K562 (cell line): ENCODE measurements at regions not wholly inside any gene's neighbourhood (a gene's known extent, or its start where the extent isn't known, plus 50 kb on each side); places are given as distances from the start of the nearest gene placed in this dataset.

Experiments
- ATAC-seq: fragments of 200-7000 bp; cut with Tn5 transposase; 3 replicates; pipeline ENCODE4 v1.9.1; 2020; ENCODE audit warnings: moderate library complexity
- BruUV-seq: library from RNA; stranded (reverse); fragments of 400-500 nt; replicated peaks from 2 replicates; lab custom pipeline; 2021; lab: Mats Ljungman, UMichigan
- CTCF ChIA-PET: fragments of 300-600 bp; formaldehyde crosslinking; extraction: SDS; loops from one replicate; lab custom pipeline; 2021; ENCODE audit warnings: low intra/inter-chr PET ratio; lab: Yijun Ruan, JAX
- POLR2A ChIA-PET: fragments of 300-600, 350-650 bp; sonication (Branson Sonifier 250); formaldehyde crosslinking; extraction: SDS; loops from one replicate; lab custom pipeline; 2021; ENCODE audit warnings: antibody characterized with exemption, inconsistent platforms; lab: Yijun Ruan, JAX
- DNase-seq, 4 experiments: peaks; one replicate each; pipeline versions ENCODE4 v3.0.0 to v3.0.0-alpha.2; 2011 to 2018; ENCODE audit warnings: low spot score in 3 of 4, mixed read lengths in 3 of 4; ENCODE audit errors: extremely low read depth in 1 of 4
- FAIRE-seq: peaks from 2 replicates; lab custom pipeline; 2011; peaks lifted over from hg19 to GRCh38; lab: Jason Lieb, UNC
- H2AFZ ChIP-seq: 2 replicates; pipeline ENCODE4 v1.6.0; 2011; ENCODE audit warnings: low read depth, low read length, control low read depth, inconsistent platforms
- H3K27ac ChIP-seq: fragments of 200-600 bp; 3 replicates; pipeline ENCODE4 v1.8.0; 2011; ENCODE audit warnings: low read depth, mild to moderate bottlenecking, control low read depth, inconsistent platforms, low read length, moderate library complexity, mixed read lengths; ENCODE audit errors: extremely low read depth
- H3K27me3 ChIP-seq, 2 experiments: fragments of 300-600 bp in 1 of 2; 2 replicates in 1 of 2; 3 replicates in 1 of 2; pipeline versions ENCODE4 v1.6.0 to v1.8.0; 2011; ENCODE audit warnings: inconsistent platforms in 2 of 2, low read length in 2 of 2, mild to moderate bottlenecking in 1 of 2, mixed read lengths in 1 of 2, moderate library complexity in 1 of 2; ENCODE audit not compliant: control insufficient read depth in 2 of 2, insufficient read depth in 2 of 2
- H3K36me3 ChIP-seq: fragments of 300-600 bp; 3 replicates; pipeline ENCODE4 v1.8.0; 2011; ENCODE audit warnings: mild to moderate bottlenecking, low read length, inconsistent platforms; ENCODE audit not compliant: control insufficient read depth, insufficient read depth
- H3K4me1 ChIP-seq, 2 experiments: fragments of 200-600 bp in 1 of 2; replicated peaks in 1 of 2; 2 replicates in 1 of 2; 3 replicates in 1 of 2; pipeline versions ENCODE4 v1.5.1 to v1.8.0; 2011; ENCODE audit warnings: inconsistent platforms in 2 of 2, low read length in 2 of 2, mild to moderate bottlenecking in 1 of 2, mixed read lengths in 1 of 2, moderate library complexity in 1 of 2; ENCODE audit not compliant: control insufficient read depth in 2 of 2, insufficient read depth in 2 of 2
- H3K4me2 ChIP-seq: 2 replicates; pipeline ENCODE4 v1.6.1; 2011; ENCODE audit warnings: low read length, control low read depth, inconsistent platforms, mixed read lengths; ENCODE audit not compliant: insufficient read depth
- H3K4me3 ChIP-seq: fragments of 200-600 bp; sonication (generic), shearing (Covaris generic); 2 replicates; pipeline ENCODE4 v1.5.1; 2016; ENCODE audit warnings: control low read depth, inconsistent platforms
- H3K79me2 ChIP-seq: fragments of 200-600 bp; 3 replicates; pipeline ENCODE4 v1.8.0; 2011; ENCODE audit warnings: low read length, inconsistent platforms; ENCODE audit not compliant: control insufficient read depth, insufficient read depth
- H3K9ac ChIP-seq, 2 experiments: 2 replicates each; pipeline versions ENCODE4 v1.6.0 to v1.6.1; 2011; ENCODE audit warnings: low read depth in 2 of 2, low read length in 2 of 2, control low read depth in 1 of 2, inconsistent platforms in 1 of 2, mild to moderate bottlenecking in 1 of 2, mixed read lengths in 1 of 2; ENCODE audit not compliant: insufficient read depth in 1 of 2
- H3K9me1 ChIP-seq: one replicate; pipeline ENCODE4 v1.6.0; 2011; ENCODE audit warnings: inconsistent platforms, mild to moderate bottlenecking, low read length, moderate library complexity; ENCODE audit not compliant: control insufficient read depth, insufficient read depth
- H3K9me3 ChIP-seq: replicated peaks from 2 replicates; pipeline ENCODE4 v1.5.1; 2011; ENCODE audit warnings: low read depth, low read length, inconsistent platforms; ENCODE audit not compliant: control insufficient read depth, insufficient read depth
- H4K20me1 ChIP-seq: replicated peaks from 2 replicates; pipeline ENCODE4 v1.6.1; 2011; ENCODE audit warnings: low read length, inconsistent platforms, mixed read lengths; ENCODE audit not compliant: control insufficient read depth, insufficient read depth
- CHD2 ChIP-seq: IDR thresholded peaks from 2 replicates; pipeline ENCODE4 v1.6.1; 2011; ENCODE audit warnings: low read depth, low read length
- KAT8 ChIP-seq: fragments of 450-650 bp; IDR thresholded peaks from 2 replicates; pipeline ENCODE4 v1.6.1; 2016; ENCODE audit warnings: low read depth, mild to moderate bottlenecking
- RAD21 ChIP-seq, 2 experiments: fragments of 250-450 bp in 1 of 2; fragments of 450-650 bp in 1 of 2; sonication (Bioruptor Pico) in 1 of 2; formaldehyde crosslinking in 1 of 2; IDR thresholded peaks in 1 of 2; conservative IDR thresholded peaks in 1 of 2; 2 replicates each; pipeline versions ENCODE4 v1.4.0 to v1.8.0; 2020 to 2022; ENCODE audit warnings: mild to moderate bottlenecking in 2 of 2, moderate library complexity in 1 of 2
- WGBS: fragments of 100-300 bp; shearing (Covaris generic); methylation state at CpG from one replicate; pipeline ENCODE4 v1.1.6; 2016; ENCODE audit warnings: low coverage, mixed read lengths; ENCODE audit not compliant: insufficient coverage; ENCODE audit errors: missing lambda C conversion rate; 5-methylcytosine and 5-hydroxymethylcytosine counted together
- in situ Hi-C: fragments of 300-500 bp; cut with MboI; formaldehyde crosslinking; loops from 4 replicates; pipeline ENCODE4 v1.15.0; 2018; ENCODE audit warnings: inconsistent platforms, mixed read lengths
- intact Hi-C: fragments of 100-400 bp; cut with micrococcal nuclease; formaldehyde crosslinking; loops from 2 replicates; pipeline ENCODE4 v1.14.2; 2022
- TF ChIP-seq, protein P1 (sequence below), 3 experiments: IDR thresholded peaks in 2 of 3; conservative IDR thresholded peaks in 1 of 3; 2 replicates each; pipeline ENCODE4 v1.5.1; 2011 to 2012; ENCODE audit warnings: low read length in 3 of 3, mild to moderate bottlenecking in 3 of 3, control low read depth in 2 of 3, improper control_type of control experiment in 1 of 3, inconsistent platforms in 1 of 3, low read depth in 1 of 3, mixed read lengths in 1 of 3, moderate library complexity in 1 of 3; ENCODE audit not compliant: insufficient read depth in 2 of 3

DNA sequence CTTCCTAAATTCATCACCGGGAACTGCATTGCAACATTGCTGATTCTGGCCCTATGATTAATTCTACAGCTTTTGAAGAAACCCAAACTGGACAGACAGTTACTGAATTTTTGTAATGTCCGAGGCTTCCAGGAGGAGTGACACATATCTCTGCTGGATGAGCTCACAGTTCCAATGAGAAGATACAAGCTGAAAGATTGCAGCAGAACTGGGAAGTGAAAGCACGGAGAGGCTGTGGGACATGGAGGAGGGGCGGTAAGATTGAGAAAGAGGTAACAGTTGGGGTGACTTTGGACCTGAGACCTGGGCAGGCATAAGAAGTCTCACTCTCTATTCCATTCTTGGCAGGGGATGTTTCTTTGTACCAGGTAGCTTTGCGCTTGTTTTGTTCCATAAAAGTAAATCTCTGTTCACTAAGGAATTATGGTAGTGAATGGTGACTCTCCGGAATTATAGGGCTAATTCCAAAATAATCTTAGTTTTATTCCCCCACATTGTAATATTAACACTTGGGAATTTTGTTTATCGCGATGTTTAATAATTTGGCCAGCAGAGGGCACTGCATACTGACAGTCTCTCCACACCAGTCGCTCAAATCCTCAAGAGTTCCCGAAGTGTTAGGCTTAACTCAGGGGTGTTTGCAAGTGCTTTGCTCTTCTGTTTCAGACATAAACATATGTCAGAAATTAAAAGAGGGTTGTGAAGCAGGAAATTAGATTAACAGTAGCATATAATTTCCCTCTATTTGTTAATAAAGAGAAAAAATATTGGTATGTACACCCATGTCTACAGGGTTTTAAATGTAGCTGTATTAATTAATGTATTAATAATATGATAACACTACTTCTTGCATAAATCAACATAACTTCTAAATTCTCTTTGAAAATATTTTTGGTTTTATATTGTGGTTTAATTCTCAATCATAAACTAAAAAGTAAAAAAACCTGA is 201.4 kb downstream of the SOCS6 start:
- CTCF ChIA-PET: interaction anchor here (0.6 kb wide), 1 partner anchor 294 kb away, joined by 5 read pairs; no protein-coding TSS in a partner anchor
- FAIRE-seq: peak; percentile 82
- Histone ChIP-seq H3K36me3 (no peaks in the 10 kb centered on the region), H3K9ac (no peak overlapping the region), H3K4me1 (no peaks in the 10 kb centered on the region), H3K79me2 (no peaks in the 10 kb centered on the region), H3K4me3 (no peak overlapping the region), H4K20me1 (no peaks in the 10 kb centered on the region), H3K27me3 (no peaks in the 10 kb centered on the region), H2AFZ (no peak overlapping the region; the same call in 1 of the 2 replicates), H3K9me1 (no peaks in the 10 kb centered on the region), H3K27ac (no peak overlapping the region), H3K4me2 (no peak overlapping the region), H3K9me3 (no peaks in the 10 kb centered on the region)
- in situ Hi-C loops (no loop called here), intact Hi-C loops (loop anchor here (10.0 kb wide), 1 partner anchor 1295 kb away; no protein-coding TSS in a partner anchor)
- peak; percentile 76 for ATAC-seq
- POLR2A ChIA-PET: no interaction called here
- DNase-seq: peak; percentile 11 to 59 (median 34)
- 1% methylated on average over 10 of the region's 10 CpGs for WGBS
- BruUV-seq: no TSS peak
- TF ChIP-seq CHD2: peak; percentile 34; the same call in 1 of the 2 replicates
- peak; percentile 24 to 59 for TF ChIP-seq RAD21 (CRISPR knock-in tag; conservative IDR thresholded peaks at IDR 0.05 in 1 of 2, IDR thresholded peaks at IDR 0.05 in 1 of 2)
- TF ChIP-seq, protein P1, sequence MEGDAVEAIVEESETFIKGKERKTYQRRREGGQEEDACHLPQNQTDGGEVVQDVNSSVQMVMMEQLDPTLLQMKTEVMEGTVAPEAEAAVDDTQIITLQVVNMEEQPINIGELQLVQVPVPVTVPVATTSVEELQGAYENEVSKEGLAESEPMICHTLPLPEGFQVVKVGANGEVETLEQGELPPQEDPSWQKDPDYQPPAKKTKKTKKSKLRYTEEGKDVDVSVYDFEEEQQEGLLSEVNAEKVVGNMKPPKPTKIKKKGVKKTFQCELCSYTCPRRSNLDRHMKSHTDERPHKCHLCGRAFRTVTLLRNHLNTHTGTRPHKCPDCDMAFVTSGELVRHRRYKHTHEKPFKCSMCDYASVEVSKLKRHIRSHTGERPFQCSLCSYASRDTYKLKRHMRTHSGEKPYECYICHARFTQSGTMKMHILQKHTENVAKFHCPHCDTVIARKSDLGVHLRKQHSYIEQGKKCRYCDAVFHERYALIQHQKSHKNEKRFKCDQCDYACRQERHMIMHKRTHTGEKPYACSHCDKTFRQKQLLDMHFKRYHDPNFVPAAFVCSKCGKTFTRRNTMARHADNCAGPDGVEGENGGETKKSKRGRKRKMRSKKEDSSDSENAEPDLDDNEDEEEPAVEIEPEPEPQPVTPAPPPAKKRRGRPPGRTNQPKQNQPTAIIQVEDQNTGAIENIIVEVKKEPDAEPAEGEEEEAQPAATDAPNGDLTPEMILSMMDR (IDR thresholded peaks at IDR 0.05 in 2 of 3, conservative IDR thresholded peaks at IDR 0.05 in 1 of 3; ENCODE audit: insufficient read depth in 2 of 3, low read depth in 1 of 3, low read length in 3 of 3): peak; percentile 45 to 66 (median 56); a peak in 5 of 6 replicates
- TF ChIP-seq KAT8: no peak
